ENCODE measurements at regions not wholly inside any gene's neighbourhood (a gene's known extent, or its start where the extent isn't known, plus 50 kb on each side); places are given as distances from the start of the nearest gene placed in this dataset.

GRCh38 chrX:9162698-9163097 lies 128.8 kb upstream of the FAM9B start:
- no peak for DNase-seq
- Histone ChIP-seq H2AK5ac (ENCODE audit: low read length) (no peak overlapping the region), H2BK5ac (ENCODE audit: low read length) (no peak overlapping the region), H4K8ac (ENCODE audit: low read depth, low read length) (no peak overlapping the region), H3K18ac (ENCODE audit: low read length) (no peak overlapping the region), H3K4me1 (ENCODE audit: control insufficient read depth, low read depth, low read length) (no peaks in the 10 kb centered on the region), H3K36me3 (ENCODE audit: control insufficient read depth, insufficient read depth, low read length) (no peaks in the 10 kb centered on the region), H3K27ac (ENCODE audit: low read depth, low read length) (no peak overlapping the region), H3K27me3 (ENCODE audit: insufficient read depth, low read length, poor library complexity) (no peaks in the 10 kb centered on the region), H3K79me2 (ENCODE audit: control insufficient read depth, insufficient read depth, low read length) (no peaks in the 10 kb centered on the region), H3K56ac (ENCODE audit: low read length) (no peak overlapping the region), H3K9ac (ENCODE audit: low read length) (no peak overlapping the region), H2BK15ac (replicated peaks; ENCODE audit: low read depth) (no peak overlapping the region), H3K4me2 (ENCODE audit: low read length) (no peak overlapping the region), H4K5ac (ENCODE audit: low read length) (no peak overlapping the region), H3K79me1 (ENCODE audit: low read length) (no peaks in the 10 kb centered on the region), H3K4ac (ENCODE audit: low read depth, low read length) (no peak overlapping the region), H3K4me3 (ENCODE audit: low read length) (no peak overlapping the region), H2BK120ac (ENCODE audit: low read depth, low read length) (no peak overlapping the region), H3K23ac (ENCODE audit: low read length) (no peak overlapping the region)
- WGBS (ENCODE audit: extremely low coverage, insufficient coverage, low lambda C conversion rate) = no CpG with 5 or more reads among the region's 3 CpGs

DNA sequence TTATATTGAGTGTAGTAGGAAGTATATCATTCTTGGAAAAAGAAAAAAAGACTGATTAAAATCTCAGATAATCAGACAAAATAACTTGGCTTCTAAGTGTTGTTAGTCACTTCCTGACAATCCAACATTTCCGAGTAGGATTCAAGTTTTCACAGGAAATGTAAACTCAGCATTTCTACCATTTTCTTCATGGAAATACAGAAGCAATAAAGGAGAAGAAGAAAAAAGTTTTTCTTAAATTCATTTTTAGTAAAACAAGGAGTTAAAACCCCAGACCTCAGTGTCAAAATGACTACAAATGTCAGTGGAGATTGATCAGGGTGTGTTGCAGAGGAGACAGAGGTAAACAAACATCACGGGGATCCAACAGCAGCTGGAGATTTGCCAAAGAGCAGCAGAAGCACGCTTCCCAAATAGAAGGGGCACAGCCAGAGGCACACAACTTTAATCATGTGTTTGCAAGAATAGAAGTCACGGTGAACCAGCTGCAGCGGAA lies 129.3 kb upstream of the FAM9B start:
- Histone ChIP-seq H3K27me3 (ENCODE audit: insufficient read depth, low read length, poor library complexity) (no peaks in the 10 kb centered on the region), H3K4me1 (ENCODE audit: control insufficient read depth, low read depth, low read length) (no peaks in the 10 kb centered on the region), H3K79me1 (ENCODE audit: low read length) (no peaks in the 10 kb centered on the region), H4K8ac (ENCODE audit: low read depth, low read length) (no peak overlapping the region), H3K4me2 (ENCODE audit: low read length) (no peak overlapping the region), H3K27ac (ENCODE audit: low read depth, low read length) (no peak overlapping the region), H3K36me3 (ENCODE audit: control insufficient read depth, insufficient read depth, low read length) (no peaks in the 10 kb centered on the region), H3K9ac (ENCODE audit: low read length) (no peak overlapping the region), H2BK120ac (ENCODE audit: low read depth, low read length) (no peak overlapping the region), H2BK5ac (ENCODE audit: low read length) (no peak overlapping the region), H2BK15ac (replicated peaks; ENCODE audit: low read depth) (no peak overlapping the region), H2AK5ac (ENCODE audit: low read length) (no peak overlapping the region), H3K79me2 (ENCODE audit: control insufficient read depth, insufficient read depth, low read length) (no peaks in the 10 kb centered on the region), H3K4me3 (ENCODE audit: low read length) (no peak overlapping the region), H4K5ac (ENCODE audit: low read length) (no peak overlapping the region), H3K56ac (ENCODE audit: low read length) (no peak overlapping the region), H3K23ac (ENCODE audit: low read length) (no peak overlapping the region), H3K4ac (ENCODE audit: low read depth, low read length) (no peak overlapping the region), H3K18ac (ENCODE audit: low read length) (no peak overlapping the region)
- no CpG with 5 or more reads among the region's 5 CpGs for WGBS (ENCODE audit: extremely low coverage, insufficient coverage, low lambda C conversion rate)
- DNase-seq = no peak

- no peak overlapping the region for H2BK15ac ChIP-seq (replicated peaks; ENCODE audit: low read depth)
- H3K4me2 ChIP-seq (ENCODE audit: low read length) = no peak overlapping the region
- WGBS (ENCODE audit: extremely low coverage, insufficient coverage, low lambda C conversion rate) = no CpG with 5 or more reads among the region's 7 CpGs
- H3K4me3 ChIP-seq (ENCODE audit: low read length) = no peak overlapping the region
- H3K79me2 ChIP-seq (ENCODE audit: control insufficient read depth, insufficient read depth, low read length) = no peaks in the 10 kb centered on the region
- H2BK5ac ChIP-seq (ENCODE audit: low read length) = no peak overlapping the region
- H3K4ac ChIP-seq (ENCODE audit: low read depth, low read length) = no peak overlapping the region
- H3K18ac ChIP-seq (ENCODE audit: low read length) = no peak overlapping the region
- H3K36me3 ChIP-seq (ENCODE audit: control insufficient read depth, insufficient read depth, low read length) = no peaks in the 10 kb centered on the region
- no peaks in the 10 kb centered on the region for H3K79me1 ChIP-seq (ENCODE audit: low read length)
- no peak overlapping the region for H4K8ac ChIP-seq (ENCODE audit: low read depth, low read length)
- no peak overlapping the region for H3K23ac ChIP-seq (ENCODE audit: low read length)
- no peaks in the 10 kb centered on the region for H3K27me3 ChIP-seq (ENCODE audit: insufficient read depth, low read length, poor library complexity)
- H3K56ac ChIP-seq (ENCODE audit: low read length) = no peak overlapping the region
- DNase-seq = no peak
- no peaks in the 10 kb centered on the region for H3K4me1 ChIP-seq (ENCODE audit: control insufficient read depth, low read depth, low read length)
- no peak overlapping the region for H3K27ac ChIP-seq (ENCODE audit: low read depth, low read length)
- H2AK5ac ChIP-seq (ENCODE audit: low read length) = no peak overlapping the region
- H4K5ac ChIP-seq (ENCODE audit: low read length) = no peak overlapping the region
- H2BK120ac ChIP-seq (ENCODE audit: low read depth, low read length) = no peak overlapping the region
- H3K9ac ChIP-seq (ENCODE audit: low read length) = no peak overlapping the region
Observed at GRCh38 chrX:9164086-9164485, 130.2 kb upstream of the FAM9B start.

DNA sequence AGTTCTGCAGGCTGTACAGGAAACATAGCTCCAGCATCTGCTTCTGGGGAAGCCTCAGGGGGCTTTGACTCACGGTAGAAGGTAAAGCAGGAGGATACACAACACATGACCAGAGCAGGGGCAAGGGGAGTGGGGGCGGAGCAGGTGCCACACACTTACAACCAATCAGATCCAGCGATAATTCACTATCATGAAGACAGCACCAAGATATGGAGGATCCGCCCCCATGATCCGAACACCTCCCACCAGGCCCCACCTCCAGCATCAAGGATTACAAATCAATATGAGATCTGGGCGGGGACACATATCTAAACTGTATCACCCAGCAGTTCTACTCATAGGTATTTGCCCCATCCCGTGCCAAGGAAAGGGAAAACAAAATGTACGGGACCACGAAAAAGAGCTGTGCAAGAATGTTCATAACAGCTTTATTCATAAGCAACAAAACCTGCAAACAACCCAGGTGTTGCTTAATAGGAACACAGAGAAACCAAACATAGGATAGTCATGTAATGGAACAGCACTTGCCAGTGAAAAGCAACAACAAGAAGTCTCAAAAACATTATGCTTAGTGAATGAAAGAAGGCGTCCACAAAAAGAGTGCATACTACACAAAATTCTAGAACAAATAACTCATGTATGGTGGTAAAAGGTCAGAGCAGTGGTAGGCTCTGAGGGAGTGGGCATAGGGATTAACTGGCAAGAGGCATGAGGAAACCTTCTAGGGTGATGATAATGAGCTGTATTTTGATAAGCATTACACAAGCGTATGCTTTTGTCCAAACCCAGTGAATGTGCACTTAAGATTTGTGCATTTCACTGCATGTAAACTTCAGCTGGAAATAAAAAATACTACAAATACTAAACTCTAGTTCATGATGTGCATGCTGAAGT lies 130.9 kb upstream of the FAM9B start:
- WGBS (ENCODE audit: extremely low coverage, insufficient coverage, low lambda C conversion rate) = no CpG with 5 or more reads among the region's 11 CpGs
- no peak for DNase-seq
- H2BK120ac ChIP-seq (ENCODE audit: low read depth, low read length) = no peak overlapping the region
- H2BK5ac ChIP-seq (ENCODE audit: low read length) = no peak overlapping the region
- no peak overlapping the region for H3K4me2 ChIP-seq (ENCODE audit: low read length)
- H3K27ac ChIP-seq (ENCODE audit: low read depth, low read length) = no peak overlapping the region
- H3K56ac ChIP-seq (ENCODE audit: low read length) = no peak overlapping the region
- H2BK15ac ChIP-seq (replicated peaks; ENCODE audit: low read depth) = no peak overlapping the region
- no peaks in the 10 kb centered on the region for H3K4me1 ChIP-seq (ENCODE audit: control insufficient read depth, low read depth, low read length)
- no peaks in the 10 kb centered on the region for H3K79me1 ChIP-seq (ENCODE audit: low read length)
- no peak overlapping the region for H3K4me3 ChIP-seq (ENCODE audit: low read length)
- H4K5ac ChIP-seq (ENCODE audit: low read length) = no peak overlapping the region
- H3K4ac ChIP-seq (ENCODE audit: low read depth, low read length) = no peak overlapping the region
- no peaks in the 10 kb centered on the region for H3K27me3 ChIP-seq (ENCODE audit: insufficient read depth, low read length, poor library complexity)
- no peak overlapping the region for H3K18ac ChIP-seq (ENCODE audit: low read length)
- H3K9ac ChIP-seq (ENCODE audit: low read length) = no peak overlapping the region
- no peaks in the 10 kb centered on the region for H3K36me3 ChIP-seq (ENCODE audit: control insufficient read depth, insufficient read depth, low read length)
- no peak overlapping the region for H4K8ac ChIP-seq (ENCODE audit: low read depth, low read length)
- H2AK5ac ChIP-seq (ENCODE audit: low read length) = no peak overlapping the region
- no peak overlapping the region for H3K23ac ChIP-seq (ENCODE audit: low read length)
- H3K79me2 ChIP-seq (ENCODE audit: control insufficient read depth, insufficient read depth, low read length) = no peaks in the 10 kb centered on the region

DNA sequence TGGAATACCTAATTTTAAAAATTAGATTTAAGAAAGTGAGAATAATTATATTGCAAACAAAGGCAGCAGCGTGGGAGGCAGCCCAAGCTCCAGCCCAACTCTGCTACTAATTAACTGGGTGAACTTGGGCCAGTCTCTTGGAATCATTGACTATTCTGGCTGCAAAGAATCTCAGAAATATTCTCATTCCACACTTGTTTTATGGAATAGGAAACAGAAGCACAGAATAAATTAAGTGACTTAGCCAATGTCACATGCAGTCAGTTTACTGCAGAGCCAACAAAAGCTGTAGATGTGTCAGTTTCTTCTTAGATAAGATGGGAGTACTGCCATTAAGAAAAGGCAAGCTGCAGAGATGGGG lies 132.6 kb upstream of the FAM9B start:
- no peaks in the 10 kb centered on the region for H3K79me1 ChIP-seq (ENCODE audit: low read length)
- no CpG with 5 or more reads among the region's 1 CpG for WGBS (ENCODE audit: extremely low coverage, insufficient coverage, low lambda C conversion rate)
- H3K9ac ChIP-seq (ENCODE audit: low read length) = no peak overlapping the region
- H3K56ac ChIP-seq (ENCODE audit: low read length) = no peak overlapping the region
- DNase-seq = no peak
- H4K5ac ChIP-seq (ENCODE audit: low read length) = no peak overlapping the region
- H3K18ac ChIP-seq (ENCODE audit: low read length) = no peak overlapping the region
- no peak overlapping the region for H2BK5ac ChIP-seq (ENCODE audit: low read length)
- H3K4me1 ChIP-seq (ENCODE audit: control insufficient read depth, low read depth, low read length) = no peaks in the 10 kb centered on the region
- H3K79me2 ChIP-seq (ENCODE audit: control insufficient read depth, insufficient read depth, low read length) = no peaks in the 10 kb centered on the region
- no peak overlapping the region for H3K4ac ChIP-seq (ENCODE audit: low read depth, low read length)
- H2AK5ac ChIP-seq (ENCODE audit: low read length) = no peak overlapping the region
- no peaks in the 10 kb centered on the region for H3K27me3 ChIP-seq (ENCODE audit: insufficient read depth, low read length, poor library complexity)
- H2BK15ac ChIP-seq (replicated peaks; ENCODE audit: low read depth) = no peak overlapping the region
- H2BK120ac ChIP-seq (ENCODE audit: low read depth, low read length) = no peak overlapping the region
- no peak overlapping the region for H3K27ac ChIP-seq (ENCODE audit: low read depth, low read length)
- no peak overlapping the region for H3K4me2 ChIP-seq (ENCODE audit: low read length)
- H4K8ac ChIP-seq (ENCODE audit: low read depth, low read length) = no peak overlapping the region
- H3K4me3 ChIP-seq (ENCODE audit: low read length) = no peak overlapping the region
- H3K36me3 ChIP-seq (ENCODE audit: control insufficient read depth, insufficient read depth, low read length) = no peaks in the 10 kb centered on the region
- no peak overlapping the region for H3K23ac ChIP-seq (ENCODE audit: low read length)

All from mesendoderm (in vitro differentiated cells).